ENCODE measurements at regions not wholly inside any gene's neighbourhood (a gene's known extent, or its start where the extent isn't known, plus 50 kb on each side); places are given as distances from the start of the nearest gene placed in this dataset.

GRCh38 chr10:100625816-100626215 is 90.1 kb downstream of the HIF1AN start:
- H3K27me3 Mint-ChIP-seq = peaks cover 54% of the 10 kb centered on the region
- H3K9me3 Mint-ChIP-seq (ENCODE audit: insufficient read depth) = no peaks in the 10 kb centered on the region
- intact Hi-C loops (cut with micrococcal nuclease) = no loop called here
- POLR2A ChIA-PET = no interaction called here
- no peak overlapping the region for H3K4me3 Mint-ChIP-seq
- ATAC-seq (ENCODE audit: low read depth) (no peak), DNase-seq (no peak)
- H3K9ac ChIP-seq (ENCODE audit: low read length) = no peak overlapping the region
- no peaks in the 10 kb centered on the region for H3K4me1 Mint-ChIP-seq
- CTCF ChIA-PET = no interaction called here
- no peaks in the 10 kb centered on the region for H3K79me2 ChIP-seq (ENCODE audit: control insufficient read depth, insufficient read depth, low read length)
- no peaks in the 10 kb centered on the region for H3K4me1 ChIP-seq (ENCODE audit: control insufficient read depth in 2 of 2, insufficient read depth in 2 of 2, low read length in 2 of 2)
- TF ChIP-seq CTCF (IDR thresholded peaks at IDR 0.05) (no peak), EZH2 (IDR thresholded peaks at IDR 0.05; ENCODE audit: borderline replicate concordance, insufficient read depth, low read depth, low read length, poor library complexity, severe bottlenecking) (no peak)
- no peak overlapping the region for H3K4me2 ChIP-seq (replicated peaks; ENCODE audit: low read depth, low read length, poor library complexity, severe bottlenecking)
- no peak overlapping the region for H3K4me3 ChIP-seq (ENCODE audit: control extremely low read depth in 1 of 5, extremely low read depth in 1 of 5, insufficient read depth in 1 of 5, low read depth in 2 of 5, low read length in 4 of 5)
- H2AFZ ChIP-seq (ENCODE audit: insufficient read depth, low read depth, low read length, poor library complexity, severe bottlenecking) = no peak overlapping the region
- H3K36me3 ChIP-seq (replicated peaks in 1 of 2; ENCODE audit: control extremely low read depth in 1 of 2, control insufficient read depth in 1 of 2, extremely low read depth in 1 of 2, insufficient read depth in 2 of 2, low read length in 1 of 2) = no peaks in the 10 kb centered on the region
- H4K20me1 ChIP-seq (ENCODE audit: control insufficient read depth, insufficient read depth, low read length, poor library complexity, severe bottlenecking) = no peaks in the 10 kb centered on the region
- H3K27ac ChIP-seq (ENCODE audit: low read length in 2 of 2) = no peak overlapping the region
- peaks cover 0 to 28% (median 6%) of the 10 kb centered on the region in 4 experiments for H3K27me3 ChIP-seq (replicated peaks in 1 of 4; ENCODE audit: control extremely low read depth in 1 of 4, control insufficient read depth in 3 of 4, insufficient read depth in 4 of 4, low read length in 3 of 4)
- H3K9me3 ChIP-seq (ENCODE audit: control extremely low read depth in 1 of 3, control insufficient read depth in 2 of 3, insufficient read depth in 1 of 3, low read length in 2 of 3) = no peaks in the 10 kb centered on the region
- 31% methylated on average over 6 of the region's 8 CpGs for WGBS (ENCODE audit: insufficient coverage)
- no peak overlapping the region for H3K27ac Mint-ChIP-seq

- H3K27me3 ChIP-seq (replicated peaks in 1 of 4; ENCODE audit: control extremely low read depth in 1 of 4, control insufficient read depth in 3 of 4, insufficient read depth in 4 of 4, low read length in 3 of 4) = peaks cover 0 to 20% (median 5%) of the 10 kb centered on the region in 4 experiments
- no peaks in the 10 kb centered on the region for H3K79me2 ChIP-seq (ENCODE audit: control insufficient read depth, insufficient read depth, low read length)
- ChIA-PET POLR2A (no interaction called here), CTCF (no interaction called here)
- H3K9me3 ChIP-seq (ENCODE audit: control extremely low read depth in 1 of 3, control insufficient read depth in 2 of 3, insufficient read depth in 1 of 3, low read length in 2 of 3) = no peaks in the 10 kb centered on the region
- no peak overlapping the region for H3K27ac ChIP-seq (ENCODE audit: low read length in 2 of 2)
- H3K36me3 ChIP-seq (replicated peaks in 1 of 2; ENCODE audit: control extremely low read depth in 1 of 2, control insufficient read depth in 1 of 2, extremely low read depth in 1 of 2, insufficient read depth in 2 of 2, low read length in 1 of 2) = no peaks in the 10 kb centered on the region
- H3K27me3 Mint-ChIP-seq = peaks cover 46% of the 10 kb centered on the region
- H3K9ac ChIP-seq (ENCODE audit: low read length) = no peak overlapping the region
- H4K20me1 ChIP-seq (ENCODE audit: control insufficient read depth, insufficient read depth, low read length, poor library complexity, severe bottlenecking) = no peaks in the 10 kb centered on the region
- H3K4me3 Mint-ChIP-seq = no peak overlapping the region
- no peak overlapping the region for H3K4me3 ChIP-seq (ENCODE audit: control extremely low read depth in 1 of 5, extremely low read depth in 1 of 5, insufficient read depth in 1 of 5, low read depth in 2 of 5, low read length in 4 of 5)
- H2AFZ ChIP-seq (ENCODE audit: insufficient read depth, low read depth, low read length, poor library complexity, severe bottlenecking) = no peak overlapping the region
- 75% methylated on average over 1 of the region's 10 CpGs for WGBS (ENCODE audit: insufficient coverage)
- no peaks in the 10 kb centered on the region for H3K4me1 ChIP-seq (ENCODE audit: control insufficient read depth in 2 of 2, insufficient read depth in 2 of 2, low read length in 2 of 2)
- intact Hi-C loops (cut with micrococcal nuclease) = no loop called here
- no peak overlapping the region for H3K4me2 ChIP-seq (replicated peaks; ENCODE audit: low read depth, low read length, poor library complexity, severe bottlenecking)
- TF ChIP-seq EZH2 (IDR thresholded peaks at IDR 0.05; ENCODE audit: borderline replicate concordance, insufficient read depth, low read depth, low read length, poor library complexity, severe bottlenecking) (no peak), CTCF (IDR thresholded peaks at IDR 0.05) (no peak)
- DNase-seq (no peak), ATAC-seq (ENCODE audit: low read depth) (no peak)
- H3K9me3 Mint-ChIP-seq (ENCODE audit: insufficient read depth) = no peaks in the 10 kb centered on the region
- no peaks in the 10 kb centered on the region for H3K4me1 Mint-ChIP-seq
- no peak overlapping the region for H3K27ac Mint-ChIP-seq
Measured at GRCh38 chr10:100628061-100628460, 92.3 kb downstream of the HIF1AN start.
